Mesenchymal stem cell (in vitro differentiated cells and primary cell): ENCODE measurements at regions not wholly inside any gene's neighbourhood (a gene's known extent, or its start where the extent isn't known, plus 50 kb on each side); places are given as distances from the start of the nearest gene placed in this dataset.
A peak's percentile ranks its signal among the peaks of the same experiment; 100 is the strongest.

ENCODE experiments used
- DNase-seq: peaks from one replicate; pipeline ENCODE4 v3.0.0-alpha.2; 2013
- H2AFZ ChIP-seq: one replicate; pipeline ENCODE4 v1.6.1; 2013; ENCODE audit warnings: low read depth, mild to moderate bottlenecking, control low read depth, inconsistent platforms, low read length, moderate library complexity
- H2AK5ac ChIP-seq: 2 replicates; pipeline ENCODE4 v1.6.1; 2013; ENCODE audit warnings: low read length, moderate library complexity, mild to moderate bottlenecking, inconsistent platforms; ENCODE audit not compliant: severe bottlenecking
- H2BK120ac ChIP-seq: one replicate; pipeline ENCODE4 v1.6.1; 2013; ENCODE audit warnings: low read depth, mild to moderate bottlenecking, inconsistent platforms, low read length, moderate library complexity
- H2BK12ac ChIP-seq, 2 experiments: one replicate each; pipeline ENCODE4 v1.6.1; 2013; ENCODE audit warnings: inconsistent platforms in 2 of 2, low read length in 2 of 2, mild to moderate bottlenecking in 2 of 2, moderate library complexity in 2 of 2, control low read depth in 1 of 2
- H2BK15ac ChIP-seq: one replicate; pipeline ENCODE4 v1.6.1; 2013; ENCODE audit warnings: mild to moderate bottlenecking, low read depth, inconsistent platforms; ENCODE audit not compliant: poor library complexity, severe bottlenecking
- H2BK5ac ChIP-seq: 2 replicates; pipeline ENCODE4 v1.6.1; 2013; ENCODE audit warnings: low read depth, mild to moderate bottlenecking, low read length, control low read depth, inconsistent platforms; ENCODE audit not compliant: poor library complexity, severe bottlenecking
- H3K14ac ChIP-seq, 2 experiments: one replicate each; pipeline ENCODE4 v1.6.1; 2013; ENCODE audit warnings: inconsistent platforms in 2 of 2, low read length in 2 of 2, control low read depth in 1 of 2, mild to moderate bottlenecking in 1 of 2, moderate library complexity in 1 of 2
- H3K18ac ChIP-seq, 2 experiments: one replicate each; pipeline ENCODE4 v1.6.1; 2013; ENCODE audit warnings: inconsistent platforms in 2 of 2, low read length in 2 of 2, control low read depth in 1 of 2, low read depth in 1 of 2, mild to moderate bottlenecking in 1 of 2
- H3K23ac ChIP-seq, 2 experiments: one replicate each; pipeline ENCODE4 v1.6.1; 2013; ENCODE audit warnings: inconsistent platforms in 2 of 2, low read length in 2 of 2, mild to moderate bottlenecking in 2 of 2, moderate library complexity in 2 of 2, control low read depth in 1 of 2
- H3K27ac ChIP-seq: 2 replicates; pipeline ENCODE4 v1.5.1; 2013; ENCODE audit warnings: mild to moderate bottlenecking, moderate library complexity, low read length, control low read depth, inconsistent platforms; ENCODE audit not compliant: poor library complexity, severe bottlenecking
- H3K27me3 ChIP-seq, 2 experiments: 2 replicates each; pipeline versions ENCODE4 v1.6.1 to v1.7.0; 2013; ENCODE audit warnings: low read length in 2 of 2, mild to moderate bottlenecking in 2 of 2, moderate library complexity in 2 of 2, control low read depth in 1 of 2, inconsistent platforms in 1 of 2; ENCODE audit not compliant: control insufficient read depth in 1 of 2, insufficient read depth in 1 of 2
- H3K36me3 ChIP-seq, 2 experiments: 2 replicates each; pipeline versions ENCODE4 v1.6.1 to v1.7.0; 2013; ENCODE audit warnings: low read length in 2 of 2, control low read depth in 1 of 2, inconsistent platforms in 1 of 2, low read depth in 1 of 2, mild to moderate bottlenecking in 1 of 2; ENCODE audit not compliant: insufficient read depth in 2 of 2, control insufficient read depth in 1 of 2
- H3K4ac ChIP-seq, 2 experiments: one replicate each; pipeline ENCODE4 v1.6.1; 2013; ENCODE audit warnings: inconsistent platforms in 2 of 2, low read length in 2 of 2, mild to moderate bottlenecking in 2 of 2, moderate library complexity in 2 of 2, control low read depth in 1 of 2, low read depth in 1 of 2
- H3K4me1 ChIP-seq: 2 replicates; pipeline ENCODE4 v1.6.1; 2013; ENCODE audit warnings: low read depth, low read length, control low read depth; ENCODE audit not compliant: control insufficient read depth, insufficient read depth
- H3K4me2 ChIP-seq: 2 replicates; pipeline ENCODE4 v1.6.1; 2013; ENCODE audit warnings: low read length, mild to moderate bottlenecking, inconsistent platforms; ENCODE audit not compliant: poor library complexity, severe bottlenecking
- H3K4me3 ChIP-seq, 2 experiments: 2 replicates each; pipeline versions ENCODE4 v1.5.1 to v1.7.0; 2013; ENCODE audit warnings: low read length in 2 of 2, mild to moderate bottlenecking in 2 of 2, control low read depth in 1 of 2, low read depth in 1 of 2; ENCODE audit not compliant: insufficient read depth in 1 of 2
- H3K79me1 ChIP-seq: replicated peaks from 2 replicates; pipeline ENCODE4 v1.6.1; 2013; ENCODE audit warnings: mild to moderate bottlenecking, control low read depth, low read length, inconsistent platforms; ENCODE audit not compliant: poor library complexity, severe bottlenecking
- H3K9ac ChIP-seq: 2 replicates; pipeline ENCODE4 v1.7.0; 2013; ENCODE audit warnings: mild to moderate bottlenecking, low read length, moderate library complexity
- H3K9me3 ChIP-seq: 2 replicates; pipeline ENCODE4 v1.7.0; 2013; ENCODE audit warnings: mild to moderate bottlenecking, low read length; ENCODE audit not compliant: control insufficient read depth
- H4K8ac ChIP-seq: one replicate; pipeline ENCODE4 v1.6.1; 2013; ENCODE audit warnings: inconsistent platforms, mild to moderate bottlenecking, low read length, moderate library complexity
- H4K91ac ChIP-seq: one replicate; pipeline ENCODE4 v1.6.1; 2013; ENCODE audit warnings: mild to moderate bottlenecking, low read length, inconsistent platforms
- WGBS: methylation state at CpG from one replicate; pipeline ENCODE4 v1.1.7; 2013; ENCODE audit warnings: mixed read lengths; 5-methylcytosine and 5-hydroxymethylcytosine counted together

DNA sequence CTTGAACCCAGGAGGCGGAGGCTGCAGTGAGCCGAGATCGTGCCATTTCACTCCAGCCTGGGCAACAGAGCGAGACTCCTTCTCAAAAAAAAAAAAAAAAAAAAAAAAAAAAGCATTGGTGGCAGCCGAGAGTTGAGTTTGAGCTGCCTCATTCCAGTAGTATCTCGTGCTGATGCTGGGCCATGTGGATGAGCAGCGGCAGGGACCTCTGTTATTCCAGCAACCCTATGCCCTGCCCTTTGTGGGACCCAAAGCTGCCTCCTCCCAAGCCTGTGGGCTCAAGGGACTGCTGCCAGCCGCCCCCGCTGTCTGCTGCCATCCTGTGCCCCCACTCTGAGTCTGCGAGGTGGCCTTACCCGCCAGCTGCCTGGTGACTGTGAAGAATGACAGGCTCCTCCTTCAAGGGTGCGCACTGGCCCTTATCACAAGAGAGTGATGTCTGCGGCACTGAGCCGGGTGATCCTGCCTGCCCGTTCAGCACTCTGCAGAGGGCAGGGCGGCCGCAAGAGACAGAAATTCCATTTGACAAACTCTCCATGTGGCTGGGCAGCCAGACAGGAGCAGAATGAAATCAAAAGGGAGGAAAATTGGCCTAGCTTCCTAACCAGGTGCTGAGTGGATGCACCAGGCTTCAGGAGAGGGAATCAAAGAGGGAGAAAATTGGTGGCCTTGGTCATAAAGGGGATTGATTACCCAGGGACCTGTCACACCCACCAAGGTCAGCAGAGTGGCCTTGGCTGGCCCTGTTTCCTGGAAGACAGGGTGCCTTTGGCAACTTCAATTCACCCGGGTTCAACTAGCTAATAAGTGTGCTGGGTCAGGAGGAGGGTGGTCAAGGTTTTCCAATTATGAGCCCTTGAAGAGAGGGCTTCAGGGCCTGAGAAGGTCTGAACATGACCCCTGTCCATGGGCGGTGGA, 65.3 kb upstream of the ZMIZ1 start:
- no peak for DNase-seq
- H2AK5ac ChIP-seq, result no peak overlapping the region
- H2BK15ac ChIP-seq, result no peak overlapping the region
- no peak overlapping the region for H3K18ac ChIP-seq
- H2BK5ac ChIP-seq, result no peak overlapping the region
- H4K8ac ChIP-seq, result no peak overlapping the region
- no peak overlapping the region for H3K14ac ChIP-seq
- H3K36me3 ChIP-seq, result no peaks in the 10 kb centered on the region
- no peak overlapping the region for H2BK120ac ChIP-seq
- H2AFZ ChIP-seq, result no peak overlapping the region
- 81% methylated on average over 18 of the region's 19 CpGs for WGBS
- H3K23ac ChIP-seq, result no peak overlapping the region
- peaks cover 11% of the 10 kb centered on the region for H3K4me1 ChIP-seq
- H3K4me3 ChIP-seq, result no peak overlapping the region
- H3K4ac ChIP-seq, result no peak overlapping the region
- no peak overlapping the region for H3K27ac ChIP-seq
- no peak overlapping the region for H2BK12ac ChIP-seq
- peaks cover 22 to 24% of the 10 kb centered on the region in 2 experiments for H3K27me3 ChIP-seq
- no peak overlapping the region for H3K9ac ChIP-seq
- no peaks in the 10 kb centered on the region for H3K9me3 ChIP-seq
- peak overlapping the region; percentile 18 for H4K91ac ChIP-seq
- no peak overlapping the region for H3K4me2 ChIP-seq
- no peaks in the 10 kb centered on the region for H3K79me1 ChIP-seq

DNA sequence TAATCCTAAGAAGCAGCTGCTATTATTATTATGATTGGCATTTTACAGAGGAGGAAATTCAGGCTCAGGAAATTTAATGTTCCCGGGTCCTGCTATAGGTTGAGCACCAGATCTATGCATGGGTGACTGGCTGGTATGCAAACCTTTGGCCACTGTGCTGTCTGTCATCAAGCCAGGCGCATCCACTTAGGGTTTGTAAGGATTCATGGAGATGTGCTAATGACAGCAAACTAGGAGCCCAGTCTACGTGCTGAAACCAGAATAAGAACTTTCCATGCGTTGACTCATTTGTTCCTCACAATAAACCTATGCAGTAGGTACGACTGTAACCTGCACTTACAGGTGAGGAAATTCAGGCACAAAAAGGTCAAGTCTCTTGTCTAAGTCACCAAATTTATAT, 64.5 kb upstream of the ZMIZ1 start:
- Histone ChIP-seq H3K14ac (no peak overlapping the region), H2BK120ac (no peak overlapping the region), H3K36me3 (no peaks in the 10 kb centered on the region), H4K8ac (no peak overlapping the region), H3K4ac (no peak overlapping the region), H3K79me1 (no peaks in the 10 kb centered on the region), H3K27me3 (peaks cover 19 to 24% of the 10 kb centered on the region in 2 experiments), H3K27ac (no peak overlapping the region), H2AK5ac (no peak overlapping the region), H3K18ac (no peak overlapping the region), H3K23ac (no peak overlapping the region), H2AFZ (no peak overlapping the region), H2BK12ac (no peak overlapping the region), H3K9ac (no peak overlapping the region), H3K4me3 (no peak overlapping the region), H2BK5ac (no peak overlapping the region), H3K4me2 (no peak overlapping the region), H3K9me3 (no peaks in the 10 kb centered on the region), H3K4me1 (peaks cover 12% of the 10 kb centered on the region), H2BK15ac (no peak overlapping the region), H4K91ac (no peak overlapping the region)
- WGBS, result 85% methylated on average over 5 of the region's 5 CpGs
- DNase-seq, result no peak

DNA sequence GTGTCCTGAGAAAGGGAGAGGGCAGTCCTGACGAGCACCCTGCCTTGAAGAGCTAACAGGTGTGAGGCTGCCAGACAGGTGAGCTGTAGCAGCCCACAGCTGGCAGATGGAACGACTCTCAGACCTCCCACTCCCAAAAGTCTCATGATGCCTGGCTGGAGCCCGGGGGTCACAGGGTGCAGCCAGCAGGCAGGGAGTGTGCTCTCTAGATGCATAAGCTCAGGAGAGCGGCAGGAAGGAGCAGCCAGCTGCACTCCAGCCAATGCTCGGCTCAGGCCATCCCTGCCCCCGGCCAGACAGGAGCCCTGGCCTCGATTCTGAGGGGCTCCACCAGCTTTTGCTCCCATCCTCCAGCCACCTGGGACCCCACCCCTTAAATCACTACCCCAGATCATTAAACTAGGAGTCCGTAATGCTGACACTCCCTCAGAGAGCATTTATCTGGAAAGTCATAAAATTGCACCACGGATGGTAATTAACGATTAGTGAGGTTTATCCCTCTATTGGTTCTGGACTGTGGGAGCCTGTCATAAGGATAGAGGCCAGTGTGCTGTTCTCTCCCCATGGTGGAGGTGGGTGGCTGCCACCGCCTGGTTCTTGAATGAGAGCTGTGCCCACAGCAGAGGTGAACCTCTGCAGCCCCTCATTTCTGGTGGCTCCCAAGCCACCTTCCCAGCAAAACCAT, 63.5 kb upstream of the ZMIZ1 start:
- Histone ChIP-seq H3K9me3 (no peaks in the 10 kb centered on the region), H3K18ac (peak overlapping the region in 1 of 2 experiments; percentile 21), H3K14ac (no peak overlapping the region), H2BK15ac (no peak overlapping the region), H3K4me1 (peaks cover 12% of the 10 kb centered on the region), H2AK5ac (no peak overlapping the region), H4K8ac (no peak overlapping the region), H3K4ac (no peak overlapping the region), H2BK120ac (no peak overlapping the region), H3K27ac (no peak overlapping the region), H3K23ac (no peak overlapping the region), H3K4me2 (no peak overlapping the region), H4K91ac (peak overlapping the region; percentile 18), H2AFZ (no peak overlapping the region), H2BK12ac (no peak overlapping the region), H3K36me3 (no peaks in the 10 kb centered on the region), H2BK5ac (no peak overlapping the region), H3K27me3 (peaks cover 19 to 23% of the 10 kb centered on the region in 2 experiments), H3K4me3 (no peak overlapping the region), H3K9ac (no peak overlapping the region), H3K79me1 (no peaks in the 10 kb centered on the region)
- WGBS, result 72% methylated on average over 9 of the region's 11 CpGs
- no peak for DNase-seq

DNA sequence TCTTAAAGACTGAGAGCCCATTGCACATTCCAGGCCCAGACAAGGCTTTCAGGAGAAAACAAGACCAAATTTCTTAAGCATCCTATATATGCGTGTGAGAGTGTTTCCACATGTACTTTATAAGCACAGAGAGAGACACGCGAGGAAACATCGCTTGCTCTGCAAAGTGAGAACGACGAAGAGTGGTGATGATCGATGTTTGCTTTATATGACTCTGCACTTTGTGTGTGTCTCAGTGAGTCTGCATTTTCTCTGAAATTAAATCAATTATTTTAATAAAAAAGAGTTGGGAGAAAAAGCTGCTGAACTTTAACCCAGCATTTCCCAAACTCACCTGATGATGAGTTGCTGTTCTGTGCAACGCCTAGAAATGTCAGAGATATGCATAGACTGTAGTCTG, 61.7 kb upstream of the ZMIZ1 start:
- DNase-seq, result no peak
- Histone ChIP-seq H3K27me3 (peaks cover 16 to 33% of the 10 kb centered on the region in 2 experiments), H3K9ac (no peak overlapping the region), H3K23ac (no peak overlapping the region), H3K27ac (no peak overlapping the region), H2AFZ (no peak overlapping the region), H3K14ac (no peak overlapping the region), H3K4ac (no peak overlapping the region), H3K79me1 (no peaks in the 10 kb centered on the region), H3K4me1 (peaks cover 8% of the 10 kb centered on the region), H4K91ac (no peak overlapping the region), H3K4me3 (no peak overlapping the region), H2BK12ac (no peak overlapping the region), H2BK15ac (no peak overlapping the region), H2AK5ac (no peak overlapping the region), H3K18ac (no peak overlapping the region), H3K9me3 (no peaks in the 10 kb centered on the region), H3K4me2 (no peak overlapping the region), H4K8ac (no peak overlapping the region), H2BK5ac (no peak overlapping the region), H3K36me3 (no peaks in the 10 kb centered on the region), H2BK120ac (no peak overlapping the region)
- 95% methylated on average over 7 of the region's 8 CpGs for WGBS
